Coronary artery (tissue), 2 donors: ENCODE measurements at regions not wholly inside any gene's neighbourhood (a gene's known extent, or its start where the extent isn't known, plus 50 kb on each side); places are given as distances from the start of the nearest gene placed in this dataset.
"Not testable (repeated sequence)": the region's sequence is repeated elsewhere in the genome, so short reads cannot be mapped to it uniquely, and the experiment has no call there.

Experiments
- DNase-seq: peaks from one replicate; pipeline ENCODE4 v3.0.0-alpha.2; 2017; ENCODE audit warnings: low spot score
- H3K27ac ChIP-seq, 2 donors: fragments of 200-600 bp; sonication (generic); one replicate each; pipeline ENCODE4 v1.5.1; 2016 to 2019
- H3K4me3 ChIP-seq: fragments of 200-600 bp; sonication (generic); 2 replicates; pipeline ENCODE4 v1.5.1; 2016; ENCODE audit warnings: mild to moderate bottlenecking, moderate library complexity
- TF ChIP-seq, protein P1 (sequence below): fragments of 200-600 bp; sonication (generic); IDR thresholded peaks from one replicate; pipeline ENCODE4 v1.5.1; 2019; ENCODE audit warnings: antibody characterized with exemption

DNA sequence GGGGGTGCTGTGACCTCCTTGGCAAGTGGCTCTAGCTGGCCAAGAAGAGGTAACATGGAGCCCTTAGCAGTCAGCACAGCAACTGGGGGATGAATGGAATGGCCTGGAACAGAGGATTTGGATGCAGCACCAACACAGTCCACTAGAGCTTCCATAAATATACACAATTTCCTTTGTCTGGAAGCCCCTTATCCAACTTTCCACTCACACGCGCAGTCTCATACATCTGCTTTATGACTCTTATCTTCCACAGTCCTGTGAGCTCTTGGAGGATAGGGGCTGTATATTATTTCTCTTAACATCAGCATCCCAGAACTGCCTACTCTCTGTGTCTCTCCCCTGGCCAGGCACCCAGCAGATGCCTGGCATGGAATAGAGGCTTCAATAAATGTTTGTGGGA is 235.6 kb upstream of the MAF start:
- H3K4me3 ChIP-seq, result no peak overlapping the region
- no peak for DNase-seq
- H3K27ac ChIP-seq, result no peak overlapping the region
- TF ChIP-seq, protein P1, sequence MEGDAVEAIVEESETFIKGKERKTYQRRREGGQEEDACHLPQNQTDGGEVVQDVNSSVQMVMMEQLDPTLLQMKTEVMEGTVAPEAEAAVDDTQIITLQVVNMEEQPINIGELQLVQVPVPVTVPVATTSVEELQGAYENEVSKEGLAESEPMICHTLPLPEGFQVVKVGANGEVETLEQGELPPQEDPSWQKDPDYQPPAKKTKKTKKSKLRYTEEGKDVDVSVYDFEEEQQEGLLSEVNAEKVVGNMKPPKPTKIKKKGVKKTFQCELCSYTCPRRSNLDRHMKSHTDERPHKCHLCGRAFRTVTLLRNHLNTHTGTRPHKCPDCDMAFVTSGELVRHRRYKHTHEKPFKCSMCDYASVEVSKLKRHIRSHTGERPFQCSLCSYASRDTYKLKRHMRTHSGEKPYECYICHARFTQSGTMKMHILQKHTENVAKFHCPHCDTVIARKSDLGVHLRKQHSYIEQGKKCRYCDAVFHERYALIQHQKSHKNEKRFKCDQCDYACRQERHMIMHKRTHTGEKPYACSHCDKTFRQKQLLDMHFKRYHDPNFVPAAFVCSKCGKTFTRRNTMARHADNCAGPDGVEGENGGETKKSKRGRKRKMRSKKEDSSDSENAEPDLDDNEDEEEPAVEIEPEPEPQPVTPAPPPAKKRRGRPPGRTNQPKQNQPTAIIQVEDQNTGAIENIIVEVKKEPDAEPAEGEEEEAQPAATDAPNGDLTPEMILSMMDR, result no peak

DNA sequence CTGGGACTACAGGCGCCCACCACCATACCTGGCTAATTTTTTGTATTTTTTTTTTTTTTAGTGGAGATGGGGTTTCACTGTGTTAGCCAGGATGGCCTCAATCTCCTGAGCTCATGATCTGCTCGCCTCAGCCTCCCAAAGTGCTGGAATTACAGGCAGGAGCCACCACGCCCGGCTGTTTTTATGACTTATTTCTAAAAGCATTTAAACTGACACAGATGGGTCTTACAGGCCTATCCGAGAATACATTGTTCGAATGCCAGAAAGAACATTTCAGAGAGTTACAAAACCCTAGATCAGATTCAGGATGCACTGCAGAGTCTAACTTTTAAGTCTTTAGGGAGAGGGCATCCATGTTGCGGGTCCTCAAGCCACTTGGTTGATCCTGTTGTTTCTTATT is 234.7 kb upstream of the MAF start:
- no peak overlapping the region for H3K27ac ChIP-seq
- no peak for DNase-seq
- TF ChIP-seq, protein P1, result no peak
- no peak overlapping the region for H3K4me3 ChIP-seq

DNA sequence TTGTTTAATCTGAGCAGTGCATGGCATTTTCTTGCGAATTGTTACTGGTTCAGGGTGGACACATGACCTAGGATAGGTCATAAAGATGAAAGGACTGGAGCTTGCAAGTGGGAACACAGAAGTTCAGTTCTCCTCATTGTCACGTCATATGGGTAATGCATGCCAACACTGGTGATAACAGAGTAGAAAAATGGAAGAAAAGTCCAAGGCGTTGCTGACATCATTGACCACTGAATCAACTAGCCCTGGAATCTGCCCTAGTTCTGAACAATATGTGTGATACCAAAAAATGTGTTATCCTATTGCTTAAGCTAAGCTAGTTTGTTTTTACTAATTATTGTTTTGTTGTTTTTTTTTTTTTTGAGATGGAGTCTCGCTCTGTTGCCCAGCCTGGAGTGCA is 234.2 kb upstream of the MAF start:
- TF ChIP-seq, protein P1, result no peak
- no peak overlapping the region for H3K27ac ChIP-seq
- DNase-seq, result no peak

DNA sequence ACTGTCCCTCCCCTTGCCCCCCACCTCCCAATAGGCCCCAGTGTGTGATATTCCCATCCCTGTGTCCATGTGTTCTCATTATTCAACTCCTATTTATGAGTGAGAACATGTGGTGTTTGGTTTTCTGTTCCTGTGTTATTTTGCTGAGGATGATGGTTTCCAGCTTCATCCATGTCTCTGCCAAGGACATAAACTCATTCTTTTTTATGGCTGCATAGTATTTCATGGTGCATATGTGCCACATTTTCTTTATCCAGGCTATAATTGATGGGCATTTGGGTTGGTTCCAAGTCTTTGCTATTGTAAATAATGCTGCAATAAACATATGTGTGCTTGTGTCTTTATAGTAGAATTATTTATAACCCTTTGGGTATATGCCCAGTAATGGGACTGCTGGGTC is 233.5 kb upstream of the MAF start:
- not testable (repeated sequence) for DNase-seq, H3K4me3 ChIP-seq, H3K27ac ChIP-seq

More for the DNA sequence above, 234.2 kb upstream of the MAF start:
- no peak overlapping the region for H3K4me3 ChIP-seq

DNA sequence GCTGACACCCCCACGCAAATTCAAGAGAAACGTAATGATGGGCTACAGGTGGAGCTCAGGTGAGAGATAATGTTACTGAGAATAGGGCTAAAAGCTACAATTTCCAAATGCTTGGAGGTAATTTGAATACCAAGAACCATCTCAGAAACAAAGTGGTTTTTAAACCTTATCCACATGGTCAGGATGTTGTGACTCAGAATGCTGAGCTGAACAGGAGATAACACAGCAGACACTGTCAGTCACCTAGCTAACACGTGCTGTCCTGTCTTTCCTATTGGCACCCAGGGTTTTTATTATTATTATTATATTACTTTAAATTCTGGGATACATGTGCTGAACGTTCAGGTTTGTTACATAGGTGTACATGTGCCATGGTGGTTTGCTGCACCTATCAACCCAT is 233.0 kb upstream of the MAF start:
- Histone ChIP-seq H3K4me3 (no peak overlapping the region), H3K27ac (no peak overlapping the region)
- DNase-seq, result no peak
- TF ChIP-seq, protein P1, result no peak

DNA sequence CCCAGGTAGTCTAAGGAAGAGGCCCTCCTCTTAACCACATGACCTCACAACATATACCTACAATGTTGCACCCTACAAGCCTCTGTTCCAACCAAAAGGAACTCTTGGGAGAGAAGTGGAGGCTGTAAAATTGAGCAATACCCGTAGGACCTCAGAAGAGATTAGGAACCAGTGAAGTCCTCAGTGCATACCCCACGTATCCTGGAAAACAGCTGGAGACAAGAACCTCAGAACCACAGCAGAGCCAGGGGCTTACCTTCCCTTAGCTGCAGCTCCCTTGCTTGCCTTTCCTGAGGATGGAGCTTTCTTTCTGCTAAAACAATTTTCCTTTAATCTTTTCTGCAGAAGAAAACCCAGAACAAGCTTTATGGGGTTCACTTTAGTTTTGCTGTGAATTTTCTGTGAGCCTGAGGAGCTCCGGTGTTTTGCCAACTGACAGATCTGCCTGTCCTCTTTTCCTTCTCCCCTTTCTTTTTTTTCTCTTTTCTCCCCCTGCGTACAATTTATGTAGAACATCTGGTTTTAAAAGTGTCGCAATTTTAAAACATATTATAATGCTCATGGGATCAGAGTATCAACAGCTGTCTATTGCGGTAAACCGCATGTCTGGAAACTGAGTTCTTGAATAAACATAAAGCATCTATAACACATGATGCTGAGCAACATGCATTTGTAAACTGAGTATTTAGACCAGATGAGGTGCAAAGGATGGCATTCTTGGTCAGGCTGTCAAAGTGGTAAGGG is 226.4 kb upstream of the MAF start:
- TF ChIP-seq, protein P1, result no peak
- Histone ChIP-seq H3K4me3 (no peak overlapping the region), H3K27ac (no peak overlapping the region)
- no peak for DNase-seq

DNA sequence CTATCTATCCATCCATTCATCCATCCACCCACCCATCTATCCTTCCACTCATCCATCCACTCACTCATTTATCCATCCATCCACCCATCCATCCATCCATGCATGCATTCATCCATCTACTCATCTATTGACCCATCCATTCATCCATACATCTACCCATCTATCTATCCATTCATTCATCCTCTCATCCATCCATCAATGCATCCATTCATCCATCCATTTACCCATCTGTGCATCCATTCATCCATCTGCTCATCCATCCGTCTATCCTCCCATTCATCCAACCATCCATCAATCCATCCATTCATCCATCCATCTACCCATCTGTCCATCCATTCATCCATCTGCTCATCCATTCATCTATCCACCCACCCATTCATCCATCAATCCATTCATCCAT is 224.5 kb upstream of the MAF start:
- Histone ChIP-seq H3K27ac (no peak overlapping the region), H3K4me3 (no peak overlapping the region)
- TF ChIP-seq, protein P1, result no peak
- no peak for DNase-seq
